Transverse colon (tissue), 3 donors: ENCODE measurements at regions not wholly inside any gene's neighbourhood (a gene's known extent, or its start where the extent isn't known, plus 50 kb on each side); places are given as distances from the start of the nearest gene placed in this dataset.

Experiments
- CTCF ChIP-seq, 5 experiments: fragments of 200-600 bp in 3 of 5; fragments of 450-650 bp in 2 of 5; sonication (generic) in 3 of 5; IDR thresholded peaks; 1 replicate in 2 of 5; 2 replicates in 3 of 5; pipeline ENCODE4 v1.5.1; 2016 to 2017; ENCODE audit warnings: antibody characterized with exemption in 5 of 5, inconsistent platforms in 3 of 5, mild to moderate bottlenecking in 2 of 5, moderate library complexity in 1 of 5
- POLR2A ChIP-seq: fragments of 450-650 bp; IDR thresholded peaks from one replicate; pipeline ENCODE4 v1.6.1; 2016; ENCODE audit warnings: antibody characterized with exemption, mild to moderate bottlenecking, moderate library complexity

- TF ChIP-seq POLR2A: no peak
- no peak for TF ChIP-seq CTCF (IDR thresholded peaks at IDR 0.05)
Observed at GRCh38 chr6:21491955-21492354, 101.6 kb upstream of the SOX4 start.
